GM21526 (cell line): ENCODE measurements at regions not wholly inside any gene's neighbourhood (a gene's known extent, or its start where the extent isn't known, plus 50 kb on each side); places are given as distances from the start of the nearest gene placed in this dataset.

Experiments
- ATAC-seq: cut with Tn5 transposase; IDR thresholded peaks from one replicate; pipeline ENCODE4 v1.9.1; 2021; ENCODE audit warnings: moderate library complexity; ENCODE audit not compliant: unreplicated experiment, low FRiP score

GRCh38 chr6:14187406-14187805 is 69.8 kb downstream of the CD83 start:
- ATAC-seq: no peak

GRCh38 chr6:14189074-14189473 is 71.5 kb downstream of the CD83 start:
- no peak for ATAC-seq

GRCh38 chr6:14190191-14190928 is 72.8 kb downstream of the CD83 start:
- ATAC-seq: no peak

- no peak for ATAC-seq
These were observed 73.3 kb downstream of the CD83 start for GRCh38 chr6:14190929-14191224.

- no peak for ATAC-seq
These were observed 74.2 kb downstream of the CD83 start for GRCh38 chr6:14191761-14192160.

- ATAC-seq: no peak
These were observed 74.7 kb downstream of the CD83 start for GRCh38 chr6:14192216-14192788.

GRCh38 chr6:14193524-14193923 is 76.0 kb downstream of the CD83 start:
- ATAC-seq: no peak

GRCh38 chr6:14194483-14194882 is 76.9 kb downstream of the CD83 start:
- no peak for ATAC-seq

GRCh38 chr6:14194976-14195375 is 77.4 kb downstream of the CD83 start:
- no peak for ATAC-seq

- no peak for ATAC-seq
These were observed 78.5 kb downstream of the CD83 start for GRCh38 chr6:14196026-14196425.

GRCh38 chr6:14197118-14197517 is 79.5 kb downstream of the CD83 start:
- ATAC-seq: no peak

- ATAC-seq: no peak
These were observed 82.5 kb downstream of the CD83 start for GRCh38 chr6:14200047-14200446.

- ATAC-seq: no peak
These were observed 85.4 kb downstream of the CD83 start for GRCh38 chr6:14202947-14203346.

GRCh38 chr6:14206391-14206790 is 88.8 kb downstream of the CD83 start:
- ATAC-seq: no peak

- no peak for ATAC-seq
These were observed 89.9 kb downstream of the CD83 start for GRCh38 chr6:14207448-14207847.

GRCh38 chr6:14209000-14209399 is 91.4 kb downstream of the CD83 start:
- ATAC-seq: no peak

GRCh38 chr6:14210077-14210476 is 92.5 kb downstream of the CD83 start:
- ATAC-seq: no peak

- ATAC-seq: peak; percentile 94
These were observed 93.3 kb downstream of the CD83 start for GRCh38 chr6:14210663-14211561.

GRCh38 chr6:14211562-14211942 is 94.0 kb downstream of the CD83 start:
- ATAC-seq: no peak

- no peak for ATAC-seq
These were observed 94.4 kb downstream of the CD83 start for GRCh38 chr6:14212020-14212419.

GRCh38 chr6:14212632-14213031 is 95.1 kb downstream of the CD83 start:
- no peak for ATAC-seq
